ENCODE measurements at regions not wholly inside any gene's neighbourhood (a gene's known extent, or its start where the extent isn't known, plus 50 kb on each side); places are given as distances from the start of the nearest gene placed in this dataset.

- DNase-seq = no peak
Measured at GRCh38 chr5:159609359-159609758, 279.1 kb upstream of the IL12B start.

GRCh38 chr5:159610966-159611579 lies 280.8 kb upstream of the IL12B start:
- DNase-seq = no peak

GRCh38 chr5:159616952-159617351 lies 286.7 kb upstream of the IL12B start:
- no peak for DNase-seq

- no peak for DNase-seq
Measured at GRCh38 chr5:159619826-159620225, 289.5 kb upstream of the IL12B start.

- no peak for DNase-seq
Measured at GRCh38 chr5:159620853-159621540, 290.7 kb upstream of the IL12B start.

GRCh38 chr5:159628703-159629102 lies 287.6 kb upstream of the ADRA1B start:
- no peak for DNase-seq

- no peak for DNase-seq
Measured at GRCh38 chr5:159629158-159629557, 287.1 kb upstream of the ADRA1B start.

- no peak for DNase-seq
Measured at GRCh38 chr5:159630545-159630944, 285.7 kb upstream of the ADRA1B start.

- DNase-seq = no peak
Measured at GRCh38 chr5:159631001-159631400, 285.3 kb upstream of the ADRA1B start.

GRCh38 chr5:159632866-159633265 lies 283.4 kb upstream of the ADRA1B start:
- no peak for DNase-seq

GRCh38 chr5:159638481-159638880 lies 277.8 kb upstream of the ADRA1B start:
- no peak for DNase-seq

GRCh38 chr5:159638954-159639559 lies 277.2 kb upstream of the ADRA1B start:
- DNase-seq = no peak

GRCh38 chr5:159639590-159639989 lies 276.7 kb upstream of the ADRA1B start:
- no peak for DNase-seq

GRCh38 chr5:159640446-159640845 lies 275.8 kb upstream of the ADRA1B start:
- no peak for DNase-seq

- no peak for DNase-seq
Measured at GRCh38 chr5:159640921-159641320, 275.4 kb upstream of the ADRA1B start.

- DNase-seq = no peak
Measured at GRCh38 chr5:159641371-159642039, 274.8 kb upstream of the ADRA1B start.

- no peak for DNase-seq
Measured at GRCh38 chr5:159642379-159642778, 273.9 kb upstream of the ADRA1B start.

- no peak for DNase-seq
Measured at GRCh38 chr5:159644053-159644452, 272.2 kb upstream of the ADRA1B start.

GRCh38 chr5:159645179-159645846 lies 271.0 kb upstream of the ADRA1B start:
- DNase-seq = no peak

GRCh38 chr5:159650803-159651202 lies 265.5 kb upstream of the ADRA1B start:
- DNase-seq = no peak

GRCh38 chr5:159655757-159656409 lies 260.4 kb upstream of the ADRA1B start:
- DNase-seq = no peak

- no peak for DNase-seq
Measured at GRCh38 chr5:159657298-159657697, 259.0 kb upstream of the ADRA1B start.

- no peak for DNase-seq
Measured at GRCh38 chr5:159657771-159658170, 258.5 kb upstream of the ADRA1B start.

Measured in activated CD4-positive, alpha-beta T cell treated with anti-CD3 and anti-CD28 coated beads for 1 hour (primary cell).